ENCODE measurements at regions not wholly inside any gene's neighbourhood (a gene's known extent, or its start where the extent isn't known, plus 50 kb on each side); places are given as distances from the start of the nearest gene placed in this dataset.

GRCh38 chr14:34046799-34047520, 96.1 kb upstream of the EGLN3 start:
- no peak overlapping the region for H3K27ac ChIP-seq
- no peak for TF ChIP-seq CTCF (conservative IDR thresholded peaks at IDR 0.05)

GRCh38 chr14:34044666-34045306, 93.9 kb upstream of the EGLN3 start:
- no peak for TF ChIP-seq CTCF (conservative IDR thresholded peaks at IDR 0.05)
- H3K27ac ChIP-seq = no peak overlapping the region

GRCh38 chr14:34044373-34044637, 93.4 kb upstream of the EGLN3 start:
- TF ChIP-seq CTCF (conservative IDR thresholded peaks at IDR 0.05) = no peak
- no peak overlapping the region for H3K27ac ChIP-seq

- TF ChIP-seq CTCF (conservative IDR thresholded peaks at IDR 0.05) = no peak
- H3K27ac ChIP-seq = no peak overlapping the region
Measured at GRCh38 chr14:34043627-34044372, 92.9 kb upstream of the EGLN3 start.

GRCh38 chr14:34041220-34041619, 90.3 kb upstream of the EGLN3 start:
- TF ChIP-seq CTCF (conservative IDR thresholded peaks at IDR 0.05) = no peak

GRCh38 chr14:34040766-34041165, 89.9 kb upstream of the EGLN3 start:
- TF ChIP-seq CTCF (conservative IDR thresholded peaks at IDR 0.05) = no peak
- no peak overlapping the region for H3K27ac ChIP-seq

More at GRCh38 chr14:34041220-34041619, 90.3 kb upstream of the EGLN3 start:
- no peak overlapping the region for H3K27ac ChIP-seq

- no peak overlapping the region for H3K27ac ChIP-seq
- no peak for TF ChIP-seq CTCF (conservative IDR thresholded peaks at IDR 0.05)
Measured at GRCh38 chr14:34039428-34040047, 88.7 kb upstream of the EGLN3 start.

Measured in VCaP (cell line).